Cardiac fibroblast (primary cell): ENCODE measurements at regions not wholly inside any gene's neighbourhood (a gene's known extent, or its start where the extent isn't known, plus 50 kb on each side); places are given as distances from the start of the nearest gene placed in this dataset.

ENCODE experiments used
- DNase-seq, 2 donors: peaks; one replicate each; pipeline versions ENCODE4 v3.0.0 to v3.0.0-alpha.2; 2010; ENCODE audit warnings: low read depth in 2 of 2
- H3K4me3 ChIP-seq, 2 donors: replicated peaks in 1 of 2; 1 replicate in 1 of 2; 2 replicates in 1 of 2; pipeline ENCODE4 v1.5.1; 2011; ENCODE audit warnings: low read depth in 2 of 2, low read length in 2 of 2, mild to moderate bottlenecking in 2 of 2, moderate library complexity in 1 of 2
- TF ChIP-seq, protein P1 (sequence below): IDR thresholded peaks from one replicate; pipeline ENCODE4 v1.5.1; 2011; ENCODE audit warnings: low read depth, mild to moderate bottlenecking, low read length, inconsistent platforms

DNA sequence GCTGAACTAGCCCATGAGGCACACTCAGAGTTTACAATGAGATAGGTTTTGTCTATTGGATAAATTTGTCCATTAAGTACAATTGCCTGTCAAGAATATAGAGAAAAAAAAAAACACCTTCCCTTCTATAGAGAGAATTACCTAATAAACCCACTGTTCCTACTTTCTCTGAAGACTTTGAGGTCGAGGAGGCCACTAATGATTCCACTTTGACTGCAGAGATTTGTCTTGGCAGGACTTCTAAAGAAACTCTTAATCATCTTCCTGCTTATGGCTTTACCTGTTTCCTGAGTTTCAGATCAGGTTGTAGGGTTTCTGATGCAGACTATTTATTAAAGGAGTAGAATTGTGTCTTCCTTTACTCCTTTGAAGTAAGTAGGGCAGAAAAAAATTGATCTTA lies 342.4 kb upstream of the KCNMB2 start:
- TF ChIP-seq, protein P1, sequence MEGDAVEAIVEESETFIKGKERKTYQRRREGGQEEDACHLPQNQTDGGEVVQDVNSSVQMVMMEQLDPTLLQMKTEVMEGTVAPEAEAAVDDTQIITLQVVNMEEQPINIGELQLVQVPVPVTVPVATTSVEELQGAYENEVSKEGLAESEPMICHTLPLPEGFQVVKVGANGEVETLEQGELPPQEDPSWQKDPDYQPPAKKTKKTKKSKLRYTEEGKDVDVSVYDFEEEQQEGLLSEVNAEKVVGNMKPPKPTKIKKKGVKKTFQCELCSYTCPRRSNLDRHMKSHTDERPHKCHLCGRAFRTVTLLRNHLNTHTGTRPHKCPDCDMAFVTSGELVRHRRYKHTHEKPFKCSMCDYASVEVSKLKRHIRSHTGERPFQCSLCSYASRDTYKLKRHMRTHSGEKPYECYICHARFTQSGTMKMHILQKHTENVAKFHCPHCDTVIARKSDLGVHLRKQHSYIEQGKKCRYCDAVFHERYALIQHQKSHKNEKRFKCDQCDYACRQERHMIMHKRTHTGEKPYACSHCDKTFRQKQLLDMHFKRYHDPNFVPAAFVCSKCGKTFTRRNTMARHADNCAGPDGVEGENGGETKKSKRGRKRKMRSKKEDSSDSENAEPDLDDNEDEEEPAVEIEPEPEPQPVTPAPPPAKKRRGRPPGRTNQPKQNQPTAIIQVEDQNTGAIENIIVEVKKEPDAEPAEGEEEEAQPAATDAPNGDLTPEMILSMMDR = no peak
- DNase-seq = no peak
- no peak overlapping the region for H3K4me3 ChIP-seq

DNA sequence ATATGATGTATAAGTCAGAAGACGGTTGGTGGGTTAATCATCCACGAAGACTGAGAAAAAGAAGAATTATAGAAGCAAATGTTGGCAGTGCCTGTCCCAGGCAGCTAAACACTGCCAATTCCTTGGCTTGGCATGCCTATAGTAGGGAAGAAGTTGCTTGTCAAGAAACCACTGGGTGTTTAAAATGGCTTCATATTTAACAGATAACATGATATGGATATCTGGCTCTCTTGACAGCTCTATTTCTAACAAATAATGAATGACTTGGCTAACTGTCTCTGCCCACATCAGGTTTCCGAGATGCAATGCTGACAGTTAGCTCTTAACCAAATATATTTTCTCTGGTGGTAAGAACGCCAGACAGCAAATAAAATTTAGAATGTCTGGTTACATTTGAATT lies 341.7 kb upstream of the KCNMB2 start:
- H3K4me3 ChIP-seq = no peak overlapping the region
- no peak for DNase-seq
- TF ChIP-seq, protein P1 = no peak

DNA sequence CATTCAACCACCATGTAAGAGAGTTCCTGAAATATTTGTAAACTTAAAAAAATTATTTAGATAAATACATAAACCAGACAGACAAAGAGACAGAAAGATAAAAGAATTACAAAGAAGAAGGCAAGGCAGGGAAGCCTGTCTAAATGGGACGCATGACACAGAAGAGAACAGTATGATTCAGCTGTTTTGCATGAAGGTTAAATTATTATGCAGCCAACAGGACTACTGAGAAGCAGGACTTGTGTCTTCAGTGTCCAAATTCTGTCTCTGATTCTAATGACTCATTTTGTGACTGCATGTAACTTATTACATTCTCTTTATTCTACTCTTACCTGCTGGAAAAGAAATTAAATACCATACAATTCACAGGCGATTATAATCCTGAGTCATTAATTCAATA lies 340.4 kb upstream of the KCNMB2 start:
- no peak overlapping the region for H3K4me3 ChIP-seq
- DNase-seq = peak; percentile 46 to 79
- TF ChIP-seq, protein P1 = no peak

DNA sequence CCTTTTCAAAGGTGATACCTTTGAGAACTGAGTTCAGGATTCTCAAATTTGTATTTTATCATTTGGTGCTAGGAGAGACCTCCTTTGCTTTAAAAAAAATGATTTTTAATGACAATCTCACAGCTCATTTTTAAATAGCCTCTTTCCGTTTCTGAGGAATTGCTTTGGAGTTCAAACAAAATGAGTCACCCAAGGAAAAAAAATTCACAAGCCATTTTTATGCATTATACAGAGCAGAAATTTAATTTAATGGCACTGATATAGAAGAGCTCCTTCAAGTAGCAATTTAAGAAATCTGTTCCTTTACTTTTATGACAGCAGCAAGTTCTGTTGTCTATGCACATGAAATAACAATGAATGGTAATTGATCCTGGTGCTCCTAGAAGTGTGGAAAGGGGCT lies 337.9 kb upstream of the KCNMB2 start:
- peak; percentile 25 to 49 for DNase-seq
- TF ChIP-seq, protein P1 = no peak
- no peak overlapping the region for H3K4me3 ChIP-seq

DNA sequence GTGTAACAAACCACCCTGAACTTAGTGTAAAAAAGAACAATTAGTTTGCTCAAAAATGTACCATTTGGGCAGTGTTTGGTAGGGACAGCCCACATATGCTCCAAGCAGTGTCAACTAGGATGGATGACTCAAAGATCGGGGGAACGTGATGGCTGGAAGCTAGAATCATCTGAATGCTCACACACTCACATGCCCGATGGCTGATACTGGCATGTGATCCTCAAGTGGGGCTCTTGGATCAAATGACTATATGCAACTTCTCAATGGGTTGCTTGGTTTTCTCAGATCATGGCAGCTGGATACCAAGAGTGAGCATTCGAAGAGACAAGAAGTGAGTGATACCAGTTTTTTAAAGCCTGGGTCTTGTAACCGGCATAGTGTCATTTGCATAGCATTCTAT lies 335.9 kb upstream of the KCNMB2 start:
- no peak for DNase-seq
- H3K4me3 ChIP-seq = no peak overlapping the region
- TF ChIP-seq, protein P1 = no peak

DNA sequence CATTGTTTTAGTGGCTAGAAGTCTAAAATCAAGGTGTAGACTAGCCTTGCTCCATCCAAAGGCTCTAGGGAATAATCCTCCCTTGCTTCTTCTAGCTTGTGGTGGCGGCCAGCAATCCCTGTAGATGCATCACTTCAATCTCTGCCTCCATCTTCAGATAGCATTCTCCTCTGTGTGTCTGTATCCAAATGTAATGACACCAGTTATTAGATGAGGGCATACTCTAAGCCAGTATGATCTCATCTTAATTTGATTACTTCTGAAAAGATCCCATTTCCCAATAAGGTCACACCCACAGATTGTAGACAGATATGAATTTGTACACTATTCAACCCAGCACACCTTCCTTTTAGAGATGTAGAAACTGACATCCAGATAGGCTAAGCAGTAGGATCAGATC lies 334.5 kb upstream of the KCNMB2 start:
- H3K4me3 ChIP-seq = no peak overlapping the region
- no peak for DNase-seq
- TF ChIP-seq, protein P1 = no peak

- peak in 1 of 2 donors; percentile 34 for DNase-seq
- TF ChIP-seq, protein P1 = no peak
These were observed 334.0 kb upstream of the KCNMB2 start for GRCh38 chr3:178202194-178202593.

More at GRCh38 chr3:178202194-178202593, 334.0 kb upstream of the KCNMB2 start:
- H3K4me3 ChIP-seq = no peak overlapping the region
